ENCODE measurements at regions not wholly inside any gene's neighbourhood (a gene's known extent, or its start where the extent isn't known, plus 50 kb on each side); places are given as distances from the start of the nearest gene placed in this dataset.

- no peaks in the 10 kb centered on the region for H3K4me1 Mint-ChIP-seq (ENCODE audit: low read depth)
- CTCF ChIA-PET = no interaction called here
- POLR2A ChIA-PET = no interaction called here
- peaks cover 4% of the 10 kb centered on the region for H3K9me3 Mint-ChIP-seq
- Histone ChIP-seq H3K4me3 (ENCODE audit: low read length) (no peak overlapping the region), H3K27ac (ENCODE audit: low read depth in 1 of 2, low read length in 2 of 2) (no peak overlapping the region), H3K9me3 (ENCODE audit: control insufficient read depth in 1 of 2, insufficient read depth in 1 of 2, low read length in 2 of 2) (peaks cover 0 to 3% of the 10 kb centered on the region in 2 experiments), H3K4me1 (ENCODE audit: insufficient read depth, low read length) (no peaks in the 10 kb centered on the region), H3K27me3 (ENCODE audit: control insufficient read depth in 1 of 2, insufficient read depth in 2 of 2, low read length in 2 of 2) (no peaks in the 10 kb centered on the region), H3K36me3 (ENCODE audit: insufficient read depth, low read length) (no peaks in the 10 kb centered on the region)
- H3K27ac Mint-ChIP-seq = no peak overlapping the region
- TF ChIP-seq, protein P1, sequence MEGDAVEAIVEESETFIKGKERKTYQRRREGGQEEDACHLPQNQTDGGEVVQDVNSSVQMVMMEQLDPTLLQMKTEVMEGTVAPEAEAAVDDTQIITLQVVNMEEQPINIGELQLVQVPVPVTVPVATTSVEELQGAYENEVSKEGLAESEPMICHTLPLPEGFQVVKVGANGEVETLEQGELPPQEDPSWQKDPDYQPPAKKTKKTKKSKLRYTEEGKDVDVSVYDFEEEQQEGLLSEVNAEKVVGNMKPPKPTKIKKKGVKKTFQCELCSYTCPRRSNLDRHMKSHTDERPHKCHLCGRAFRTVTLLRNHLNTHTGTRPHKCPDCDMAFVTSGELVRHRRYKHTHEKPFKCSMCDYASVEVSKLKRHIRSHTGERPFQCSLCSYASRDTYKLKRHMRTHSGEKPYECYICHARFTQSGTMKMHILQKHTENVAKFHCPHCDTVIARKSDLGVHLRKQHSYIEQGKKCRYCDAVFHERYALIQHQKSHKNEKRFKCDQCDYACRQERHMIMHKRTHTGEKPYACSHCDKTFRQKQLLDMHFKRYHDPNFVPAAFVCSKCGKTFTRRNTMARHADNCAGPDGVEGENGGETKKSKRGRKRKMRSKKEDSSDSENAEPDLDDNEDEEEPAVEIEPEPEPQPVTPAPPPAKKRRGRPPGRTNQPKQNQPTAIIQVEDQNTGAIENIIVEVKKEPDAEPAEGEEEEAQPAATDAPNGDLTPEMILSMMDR (IDR thresholded peaks at IDR 0.05) = no peak
- H3K4me3 Mint-ChIP-seq = no peak overlapping the region
- ATAC-seq (ENCODE audit: poor library complexity) = no peak
- intact Hi-C loops (cut with DNase I, micrococcal nuclease) = no loop called here
- no peaks in the 10 kb centered on the region for H3K36me3 Mint-ChIP-seq (ENCODE audit: low read depth)
- no peaks in the 10 kb centered on the region for H3K27me3 Mint-ChIP-seq
- no peak for DNase-seq
Observed at GRCh38 chr5:84683594-84683993, 298.9 kb upstream of the EDIL3 start.

DNA sequence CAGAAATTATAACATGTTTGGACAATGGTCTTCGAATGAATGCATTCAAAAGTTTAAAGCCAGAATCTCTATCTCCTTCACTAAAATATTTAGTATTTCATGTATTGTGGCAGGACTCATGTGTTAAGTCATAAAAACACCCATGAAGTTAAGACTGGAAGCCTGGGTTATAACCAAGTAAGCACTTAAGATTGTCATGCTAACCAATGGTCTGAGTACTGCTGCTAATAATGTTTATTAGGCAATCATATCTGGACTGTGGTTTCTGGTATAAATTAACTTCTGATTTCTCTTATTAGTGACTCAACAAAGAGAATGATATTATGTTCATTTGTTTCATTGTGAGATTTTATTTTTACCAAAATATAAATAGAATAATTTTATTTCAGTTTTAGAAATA, 297.9 kb upstream of the EDIL3 start:
- H3K27ac ChIP-seq (ENCODE audit: low read depth in 1 of 2, low read length in 2 of 2) = no peak overlapping the region
- no peaks in the 10 kb centered on the region for H3K4me1 ChIP-seq (ENCODE audit: insufficient read depth, low read length)
- intact Hi-C loops (cut with DNase I, micrococcal nuclease) = no loop called here
- POLR2A ChIA-PET = no interaction called here
- Mint-ChIP-seq H3K9me3 (peaks cover 3% of the 10 kb centered on the region), H3K27ac (no peak overlapping the region), H3K27me3 (no peaks in the 10 kb centered on the region), H3K36me3 (ENCODE audit: low read depth) (no peaks in the 10 kb centered on the region), H3K4me1 (ENCODE audit: low read depth) (no peaks in the 10 kb centered on the region), H3K4me3 (no peak overlapping the region)
- no peak overlapping the region for H3K4me3 ChIP-seq (ENCODE audit: low read length)
- no peaks in the 10 kb centered on the region for H3K27me3 ChIP-seq (ENCODE audit: control insufficient read depth in 1 of 2, insufficient read depth in 2 of 2, low read length in 2 of 2)
- H3K9me3 ChIP-seq (ENCODE audit: control insufficient read depth in 1 of 2, insufficient read depth in 1 of 2, low read length in 2 of 2) = peaks cover 0 to 3% of the 10 kb centered on the region in 2 experiments
- no peaks in the 10 kb centered on the region for H3K36me3 ChIP-seq (ENCODE audit: insufficient read depth, low read length)
- DNase-seq (no peak), ATAC-seq (ENCODE audit: poor library complexity) (no peak)
- TF ChIP-seq, protein P1 (IDR thresholded peaks at IDR 0.05) = no peak
- CTCF ChIA-PET = no interaction called here

DNA sequence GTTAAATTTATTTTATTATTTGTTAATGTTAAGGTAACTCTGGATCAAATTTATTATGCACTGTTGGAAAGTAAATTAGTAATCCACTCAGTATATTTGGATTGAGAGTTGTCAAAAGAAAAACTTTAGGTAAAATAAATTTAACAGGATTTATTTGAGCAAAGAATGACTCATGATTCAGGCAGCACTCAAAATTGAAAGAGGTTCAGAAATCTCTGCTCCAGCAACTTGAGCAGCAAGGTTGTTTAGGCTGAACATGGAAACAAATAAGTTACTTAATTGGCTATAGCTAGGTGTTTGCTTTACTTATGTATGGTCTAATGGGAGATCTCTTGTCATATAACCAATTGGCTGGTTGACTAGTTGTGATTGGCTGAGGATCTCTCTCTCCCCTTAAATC, 296.2 kb upstream of the EDIL3 start:
- CTCF ChIA-PET = no interaction called here
- no peaks in the 10 kb centered on the region for H3K4me1 ChIP-seq (ENCODE audit: insufficient read depth, low read length)
- no peaks in the 10 kb centered on the region for H3K36me3 ChIP-seq (ENCODE audit: insufficient read depth, low read length)
- Mint-ChIP-seq H3K27ac (no peak overlapping the region), H3K36me3 (ENCODE audit: low read depth) (no peaks in the 10 kb centered on the region), H3K9me3 (peaks cover 3% of the 10 kb centered on the region), H3K27me3 (no peaks in the 10 kb centered on the region), H3K4me3 (no peak overlapping the region), H3K4me1 (ENCODE audit: low read depth) (no peaks in the 10 kb centered on the region)
- H3K4me3 ChIP-seq (ENCODE audit: low read length) = no peak overlapping the region
- ATAC-seq (ENCODE audit: poor library complexity) (no peak), DNase-seq (no peak)
- TF ChIP-seq, protein P1 (IDR thresholded peaks at IDR 0.05) = no peak
- no peaks in the 10 kb centered on the region for H3K9me3 ChIP-seq (ENCODE audit: control insufficient read depth in 1 of 2, insufficient read depth in 1 of 2, low read length in 2 of 2)
- intact Hi-C loops (cut with DNase I, micrococcal nuclease) = no loop called here
- POLR2A ChIA-PET = no interaction called here
- no peak overlapping the region for H3K27ac ChIP-seq (ENCODE audit: low read depth in 1 of 2, low read length in 2 of 2)
- H3K27me3 ChIP-seq (ENCODE audit: control insufficient read depth in 1 of 2, insufficient read depth in 2 of 2, low read length in 2 of 2) = no peaks in the 10 kb centered on the region
